H1 (cell line): ENCODE measurements at regions not wholly inside any gene's neighbourhood (a gene's known extent, or its start where the extent isn't known, plus 50 kb on each side); places are given as distances from the start of the nearest gene placed in this dataset.
"Not testable (repeated sequence)": the region's sequence is repeated elsewhere in the genome, so short reads cannot be mapped to it uniquely, and the experiment has no call there.

Experiments
- CTCF ChIA-PET: fragments of 300-600 bp; sonication (Branson Sonifier 250); formaldehyde crosslinking; loops from one replicate; lab custom pipeline; 2021; ENCODE audit not compliant: partially characterized antibody; lab: Charles Lee
- POLR2A ChIA-PET: fragments of 300-600 bp; sonication (Branson Sonifier 250); formaldehyde crosslinking; loops from one replicate; lab custom pipeline; 2021; ENCODE audit warnings: inconsistent platforms; ENCODE audit not compliant: partially characterized antibody; lab: Charles Lee
- DNase-seq, 2 experiments: peaks; one replicate each; pipeline versions ENCODE4 v3.0.0 to v3.0.0-alpha.2; 2010 to 2022; ENCODE audit warnings: low spot score in 2 of 2, low read depth in 1 of 2, mixed read lengths in 1 of 2
- FAIRE-seq: peaks from 2 replicates; lab custom pipeline; 2011; peaks lifted over from hg19 to GRCh38; lab: Jason Lieb, UNC
- H2AFZ ChIP-seq: 2 replicates; pipeline ENCODE4 v1.8.1; 2012; ENCODE audit warnings: low read length, inconsistent platforms
- H2AK5ac ChIP-seq: 2 replicates; pipeline ENCODE4 v1.6.1; 2013; ENCODE audit warnings: low read depth, low read length
- H2BK120ac ChIP-seq: replicated peaks from 2 replicates; pipeline ENCODE3; 2013; ENCODE audit warnings: low read depth, low read length, inconsistent platforms
- H2BK12ac ChIP-seq: 2 replicates; pipeline ENCODE4 v1.6.1; 2013; ENCODE audit warnings: low read depth, low read length
- H2BK15ac ChIP-seq: 2 replicates; pipeline ENCODE4 v1.6.1; 2013; ENCODE audit warnings: low read length
- H2BK20ac ChIP-seq: 2 replicates; pipeline ENCODE4 v1.6.1; 2013; ENCODE audit warnings: low read length
- H2BK5ac ChIP-seq: 2 replicates; pipeline ENCODE4 v1.6.1; 2013; ENCODE audit warnings: low read depth, low read length
- H3K14ac ChIP-seq: 2 replicates; pipeline ENCODE4 v1.6.1; 2013; ENCODE audit warnings: inconsistent platforms; ENCODE audit not compliant: insufficient read length
- H3K18ac ChIP-seq: 2 replicates; pipeline ENCODE4 v1.6.1; 2013; ENCODE audit warnings: low read length; ENCODE audit errors: extremely low read depth
- H3K23ac ChIP-seq: 2 replicates; pipeline ENCODE4 v1.6.1; 2013; ENCODE audit warnings: inconsistent platforms; ENCODE audit not compliant: insufficient read length
- H3K23me2 ChIP-seq: 2 replicates; pipeline ENCODE4 v1.6.1; 2013; ENCODE audit warnings: low read depth, low read length
- H3K27ac ChIP-seq: 2 replicates; pipeline ENCODE4 v1.6.1; 2011; ENCODE audit warnings: low read depth, low read length, inconsistent platforms
- H3K27me3 ChIP-seq, 4 experiments: replicated peaks in 1 of 4; 1 replicate in 1 of 4; 2 replicates in 3 of 4; pipeline versions ENCODE4 v1.6.1 to v1.8.1; 2011 to 2013; ENCODE audit warnings: low read length in 3 of 4, mild to moderate bottlenecking in 3 of 4, inconsistent platforms in 2 of 4, mixed read lengths in 2 of 4, moderate library complexity in 1 of 4; ENCODE audit not compliant: control insufficient read depth in 3 of 4, insufficient read depth in 3 of 4; ENCODE audit errors: extremely low read depth in 1 of 4
- H3K36me3 ChIP-seq, 4 experiments: 2 replicates each; pipeline versions ENCODE4 v1.6.1 to v1.8.1; 2011 to 2013; ENCODE audit warnings: mild to moderate bottlenecking in 4 of 4, low read length in 3 of 4, moderate library complexity in 2 of 4, control low read depth in 1 of 4, inconsistent platforms in 1 of 4; ENCODE audit not compliant: insufficient read depth in 4 of 4, control insufficient read depth in 2 of 4
- H3K4ac ChIP-seq: replicated peaks from 2 replicates; pipeline ENCODE3; 2013; ENCODE audit warnings: low read length, low read depth, mixed read lengths, inconsistent platforms; ENCODE audit not compliant: insufficient read length
- H3K4me1 ChIP-seq, 4 experiments: replicated peaks in 1 of 4; 1 replicate in 1 of 4; 2 replicates in 3 of 4; pipeline versions ENCODE4 v1.6.1 to v1.8.1; 2011 to 2013; ENCODE audit warnings: low read length in 3 of 4, inconsistent platforms in 2 of 4, mixed read lengths in 1 of 4; ENCODE audit not compliant: insufficient read depth in 4 of 4, control insufficient read depth in 3 of 4
- H3K4me2 ChIP-seq, 2 experiments: 2 replicates each; pipeline versions ENCODE4 v1.6.1 to v1.8.1; 2011 to 2013; ENCODE audit warnings: low read depth in 2 of 2, low read length in 2 of 2, control low read depth in 1 of 2, inconsistent platforms in 1 of 2, mild to moderate bottlenecking in 1 of 2; ENCODE audit not compliant: insufficient read depth in 1 of 2
- H3K4me3 ChIP-seq, 4 experiments: fragments of 200-600, 300-600 bp in 1 of 4; sonication (generic), shearing (Covaris generic), sonication (Bioruptor Twin) in 1 of 4; 2 replicates each; pipeline versions ENCODE4 v1.5.1 to v1.8.1; 2011 to 2016; ENCODE audit warnings: low read length in 4 of 4, low read depth in 3 of 4, control low read depth in 2 of 4, inconsistent platforms in 2 of 4, mild to moderate bottlenecking in 2 of 4, mixed read lengths in 1 of 4, moderate library complexity in 1 of 4; ENCODE audit not compliant: insufficient read depth in 2 of 4; ENCODE audit errors: extremely low read depth in 1 of 4
- H3K56ac ChIP-seq: replicated peaks from 2 replicates; pipeline ENCODE3; 2013; ENCODE audit warnings: low read depth, mild to moderate bottlenecking, mixed read lengths, low read length, inconsistent platforms; ENCODE audit not compliant: insufficient read length
- H3K79me1 ChIP-seq: 2 replicates; pipeline ENCODE4 v1.6.1; 2013; ENCODE audit warnings: low read depth, low read length, control low read depth
- H3K79me2 ChIP-seq, 2 experiments: 2 replicates each; pipeline versions ENCODE4 v1.6.1 to v1.8.1; 2012 to 2013; ENCODE audit warnings: low read length in 2 of 2, mild to moderate bottlenecking in 2 of 2, inconsistent platforms in 1 of 2; ENCODE audit not compliant: insufficient read depth in 2 of 2, control insufficient read depth in 1 of 2
- H3K9ac ChIP-seq, 4 experiments: replicated peaks in 1 of 4; 1 replicate in 1 of 4; 2 replicates in 3 of 4; pipeline versions ENCODE4 v1.6.1 to v1.8.1; 2011 to 2013; ENCODE audit warnings: low read depth in 3 of 4, low read length in 3 of 4, control low read depth in 2 of 4, mild to moderate bottlenecking in 2 of 4, moderate library complexity in 2 of 4, inconsistent platforms in 1 of 4; ENCODE audit errors: extremely low read depth in 1 of 4
- H3K9me3 ChIP-seq, 2 experiments: 2 replicates each; pipeline versions ENCODE4 v1.6.1 to v1.8.1; 2012 to 2013; ENCODE audit warnings: mild to moderate bottlenecking in 2 of 2, moderate library complexity in 2 of 2, control low read depth in 1 of 2, inconsistent platforms in 1 of 2, low read depth in 1 of 2, low read length in 1 of 2, mixed read lengths in 1 of 2; ENCODE audit not compliant: insufficient read depth in 2 of 2
- H4K20me1 ChIP-seq, 2 experiments: replicated peaks in 1 of 2; 2 replicates each; pipeline versions ENCODE3 to v1.8.1; 2011 to 2013; ENCODE audit warnings: inconsistent platforms in 2 of 2, low read length in 2 of 2, mild to moderate bottlenecking in 1 of 2; ENCODE audit not compliant: insufficient read depth in 2 of 2, control insufficient read depth in 1 of 2
- H4K5ac ChIP-seq: 2 replicates; pipeline ENCODE4 v1.6.1; 2013; ENCODE audit warnings: low read length, low read depth, mixed read lengths, inconsistent platforms; ENCODE audit not compliant: insufficient read length
- H4K8ac ChIP-seq: 2 replicates; pipeline ENCODE4 v1.8.0; 2013; ENCODE audit warnings: mild to moderate bottlenecking, moderate library complexity, low read length, inconsistent platforms; ENCODE audit not compliant: insufficient read depth; ENCODE audit errors: extremely low read depth
- H4K91ac ChIP-seq: replicated peaks from 2 replicates; pipeline ENCODE3; 2013; ENCODE audit warnings: low read length, mixed read lengths, inconsistent platforms; ENCODE audit not compliant: insufficient read length
- WGBS, 2 experiments: shearing (Covaris generic) in 1 of 2; methylation state at CpG; one replicate each; pipeline versions ENCODE4 v1.1.6 to v1.1.7; 2013 to 2015; ENCODE audit warnings: low lambda C conversion rate in 2 of 2, mixed read lengths in 2 of 2, inconsistent platforms in 1 of 2, low coverage in 1 of 2, missing lambda C conversion rate in 1 of 2; ENCODE audit not compliant: insufficient replicate concordance in 2 of 2, insufficient coverage in 1 of 2, insufficient read length in 1 of 2; ENCODE audit errors: extremely low coverage in 1 of 2, missing lambda C conversion rate in 1 of 2; 5-methylcytosine and 5-hydroxymethylcytosine counted together

- H2AK5ac ChIP-seq, H3K79me2 ChIP-seq, H3K18ac ChIP-seq, H3K4me2 ChIP-seq, H3K9ac ChIP-seq, H2BK20ac ChIP-seq, H4K5ac ChIP-seq, DNase-seq, H2BK120ac ChIP-seq, H4K8ac ChIP-seq, H3K4ac ChIP-seq, POLR2A ChIA-PET, H3K27ac ChIP-seq, H3K14ac ChIP-seq, H4K91ac ChIP-seq, H3K23me2 ChIP-seq, H3K36me3 ChIP-seq, H3K79me1 ChIP-seq, H3K23ac ChIP-seq, H2AFZ ChIP-seq, H3K27me3 ChIP-seq, CTCF ChIA-PET, H2BK15ac ChIP-seq, H2BK12ac ChIP-seq, H3K56ac ChIP-seq, H4K20me1 ChIP-seq, FAIRE-seq, H3K4me3 ChIP-seq, H3K9me3 ChIP-seq, H2BK5ac ChIP-seq, H3K4me1 ChIP-seq: not testable (repeated sequence)
- WGBS, 2 experiments, result no CpG with 5 or more reads among the region's 3 CpGs
Measured at GRCh38 chr1:79152-79551, 372.3 kb downstream of the OR4F29 start.

- CTCF ChIA-PET, H3K23me2 ChIP-seq: not testable (repeated sequence)
Measured at GRCh38 chr1:65119-65518, 386.4 kb downstream of the OR4F29 start, which contains the start of gene OR4F5. TSS of gene OR4F5 (plus strand) at chr1:65419.

More at GRCh38 chr1:65119-65518, 386.4 kb downstream of the OR4F29 start, which contains the start of gene OR4F5:
- H3K23ac ChIP-seq, H3K79me2 ChIP-seq, H2BK20ac ChIP-seq, H2BK5ac ChIP-seq, H2AFZ ChIP-seq, H4K20me1 ChIP-seq, H3K36me3 ChIP-seq, H3K18ac ChIP-seq, H3K27ac ChIP-seq, H2BK15ac ChIP-seq, H3K4ac ChIP-seq, H3K4me3 ChIP-seq, H3K9me3 ChIP-seq, DNase-seq, H3K4me2 ChIP-seq, H4K91ac ChIP-seq, H2BK12ac ChIP-seq, H4K8ac ChIP-seq, H3K27me3 ChIP-seq, H3K14ac ChIP-seq, H2BK120ac ChIP-seq, POLR2A ChIA-PET, H3K9ac ChIP-seq, H4K5ac ChIP-seq, H3K56ac ChIP-seq, H2AK5ac ChIP-seq, H3K4me1 ChIP-seq, FAIRE-seq, H3K79me1 ChIP-seq: not testable (repeated sequence)
- no CpG with 5 or more reads among the region's 2 CpGs for WGBS, 2 experiments
